ENCODE measurements at regions not wholly inside any gene's neighbourhood (a gene's known extent, or its start where the extent isn't known, plus 50 kb on each side); places are given as distances from the start of the nearest gene placed in this dataset.

GRCh38 chr2:18501729-18502128, 58.7 kb downstream of the RDH14 start:
- no peak for TF ChIP-seq POLR2A (IDR thresholded peaks at IDR 0.05; ENCODE audit: low read depth, low read length)
- TF ChIP-seq POLR2AphosphoS5 (IDR thresholded peaks at IDR 0.05; ENCODE audit: low read depth, low read length) = no peak
- TF ChIP-seq TAF1 (IDR thresholded peaks at IDR 0.05; ENCODE audit: borderline replicate concordance, low read depth, low read length) = no peak
